Tibial nerve (tissue), 4 donors: ENCODE measurements at regions not wholly inside any gene's neighbourhood (a gene's known extent, or its start where the extent isn't known, plus 50 kb on each side); places are given as distances from the start of the nearest gene placed in this dataset.
"Not testable (repeated sequence)": the region's sequence is repeated elsewhere in the genome, so short reads cannot be mapped to it uniquely, and the experiment has no call there.

Experiments used
- DNase-seq, 2 donors: peaks; one replicate each; pipeline ENCODE4 v3.0.0-alpha.2; 2019; ENCODE audit warnings: low spot score in 2 of 2
- H3K27ac ChIP-seq, 4 donors: fragments of 200-600 bp; sonication (generic) in 3 of 4; one replicate each; pipeline ENCODE4 v1.5.1; 2017 to 2019; ENCODE audit warnings: mild to moderate bottlenecking in 1 of 4
- H3K27me3 ChIP-seq, 2 donors: fragments of 200-600 bp; sonication (generic) in 1 of 2; one replicate each; pipeline versions ENCODE4 v1.5.1 to v1.6.0; 2017 to 2019
- H3K36me3 ChIP-seq, 3 donors: fragments of 200-600 bp; sonication (generic); one replicate each; pipeline ENCODE4 v1.5.1; 2018 to 2019
- H3K4me1 ChIP-seq, 4 donors: fragments of 200-600 bp; sonication (generic) in 3 of 4; one replicate each; pipeline ENCODE4 v1.5.1; 2017 to 2019
- H3K4me3 ChIP-seq, 4 donors: fragments of 200-600 bp; sonication (generic) in 3 of 4; one replicate each; pipeline ENCODE4 v1.5.1; 2017 to 2019; ENCODE audit warnings: mild to moderate bottlenecking in 1 of 4, moderate library complexity in 1 of 4
- H3K9me3 ChIP-seq, 4 donors: fragments of 200-600 bp; sonication (generic) in 3 of 4; one replicate each; pipeline ENCODE4 v1.5.1; 2017 to 2019
- EP300 ChIP-seq, 2 donors: sonication (generic); formaldehyde crosslinking; IDR thresholded peaks; one replicate each; pipeline ENCODE4 v1.6.1; 2017; ENCODE audit warnings: antibody characterized with exemption in 2 of 2, mild to moderate bottlenecking in 1 of 2
- POLR2A ChIP-seq, 2 donors: fragments of 450-650 bp; IDR thresholded peaks; one replicate each; pipeline ENCODE4 v1.6.1; 2017; ENCODE audit warnings: antibody characterized with exemption in 2 of 2, mild to moderate bottlenecking in 2 of 2, moderate library complexity in 2 of 2
- WGBS, 2 donors: methylation state at CpG; one replicate each; pipeline ENCODE4 v1.1.5; 2018; 5-methylcytosine and 5-hydroxymethylcytosine counted together
- TF ChIP-seq, protein P1 (sequence below), 5 experiments: fragments of 200-600 bp in 3 of 5; fragments of 450-650 bp in 2 of 5; sonication (generic) in 3 of 5; IDR thresholded peaks; one replicate each; pipeline ENCODE4 v1.5.1; 2016 to 2019; ENCODE audit warnings: antibody characterized with exemption in 5 of 5, mild to moderate bottlenecking in 3 of 5, moderate library complexity in 2 of 5

DNA sequence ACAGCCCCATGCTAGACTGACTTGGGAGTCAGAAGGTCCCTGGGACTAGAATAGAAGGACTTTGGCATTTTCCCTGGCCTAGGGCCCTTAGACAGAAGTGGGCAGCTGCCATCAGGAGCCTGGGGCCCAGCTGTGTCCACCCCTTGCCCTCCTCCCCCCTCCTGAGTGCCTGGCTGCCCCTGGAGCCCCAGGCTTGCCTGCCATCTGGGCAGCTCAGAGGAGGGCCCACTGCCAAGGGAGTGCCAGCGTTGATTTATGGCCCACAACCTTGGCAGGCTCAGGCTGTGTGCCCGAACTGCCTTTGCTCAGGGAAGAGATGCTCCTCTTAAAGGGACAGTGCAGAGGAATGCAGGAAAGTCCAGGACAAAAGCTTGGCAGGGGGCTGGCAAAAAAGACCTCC lies 439.1 kb downstream of the SPATA31A7 start:
- H3K27ac ChIP-seq, H3K27me3 ChIP-seq, DNase-seq, H3K9me3 ChIP-seq, H3K36me3 ChIP-seq, H3K4me1 ChIP-seq, H3K4me3 ChIP-seq: not testable (repeated sequence)
- WGBS, 2 donors, result no CpG with 5 or more reads among the region's 2 CpGs

DNA sequence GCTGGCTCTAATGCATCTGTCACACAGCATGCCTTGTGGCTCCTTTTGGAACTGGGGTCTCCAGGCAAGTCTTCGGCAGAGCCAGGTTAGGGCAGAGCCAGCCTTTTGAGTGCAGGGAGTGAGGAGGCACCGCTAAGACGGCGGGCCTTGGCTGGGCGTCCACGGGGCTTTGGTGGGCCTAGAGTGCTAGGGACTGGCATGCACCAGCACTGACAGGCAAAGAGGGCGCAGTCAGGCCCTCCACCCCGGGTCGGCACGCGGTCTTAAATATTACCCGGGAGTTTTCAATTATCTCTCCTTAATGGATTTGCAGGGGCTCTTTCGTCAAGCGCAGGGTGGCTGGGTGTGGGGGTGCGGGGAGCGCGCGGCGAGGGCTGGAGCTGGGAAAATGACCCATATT lies 444.4 kb downstream of the SPATA31A7 start:
- TF ChIP-seq EP300 (IDR thresholded peaks at IDR 0.05) (no peak), POLR2A (IDR thresholded peaks at IDR 0.05) (no peak)
- TF ChIP-seq, protein P1, sequence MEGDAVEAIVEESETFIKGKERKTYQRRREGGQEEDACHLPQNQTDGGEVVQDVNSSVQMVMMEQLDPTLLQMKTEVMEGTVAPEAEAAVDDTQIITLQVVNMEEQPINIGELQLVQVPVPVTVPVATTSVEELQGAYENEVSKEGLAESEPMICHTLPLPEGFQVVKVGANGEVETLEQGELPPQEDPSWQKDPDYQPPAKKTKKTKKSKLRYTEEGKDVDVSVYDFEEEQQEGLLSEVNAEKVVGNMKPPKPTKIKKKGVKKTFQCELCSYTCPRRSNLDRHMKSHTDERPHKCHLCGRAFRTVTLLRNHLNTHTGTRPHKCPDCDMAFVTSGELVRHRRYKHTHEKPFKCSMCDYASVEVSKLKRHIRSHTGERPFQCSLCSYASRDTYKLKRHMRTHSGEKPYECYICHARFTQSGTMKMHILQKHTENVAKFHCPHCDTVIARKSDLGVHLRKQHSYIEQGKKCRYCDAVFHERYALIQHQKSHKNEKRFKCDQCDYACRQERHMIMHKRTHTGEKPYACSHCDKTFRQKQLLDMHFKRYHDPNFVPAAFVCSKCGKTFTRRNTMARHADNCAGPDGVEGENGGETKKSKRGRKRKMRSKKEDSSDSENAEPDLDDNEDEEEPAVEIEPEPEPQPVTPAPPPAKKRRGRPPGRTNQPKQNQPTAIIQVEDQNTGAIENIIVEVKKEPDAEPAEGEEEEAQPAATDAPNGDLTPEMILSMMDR (IDR thresholded peaks at IDR 0.05), result no peak
- DNase-seq, result no peak

DNA sequence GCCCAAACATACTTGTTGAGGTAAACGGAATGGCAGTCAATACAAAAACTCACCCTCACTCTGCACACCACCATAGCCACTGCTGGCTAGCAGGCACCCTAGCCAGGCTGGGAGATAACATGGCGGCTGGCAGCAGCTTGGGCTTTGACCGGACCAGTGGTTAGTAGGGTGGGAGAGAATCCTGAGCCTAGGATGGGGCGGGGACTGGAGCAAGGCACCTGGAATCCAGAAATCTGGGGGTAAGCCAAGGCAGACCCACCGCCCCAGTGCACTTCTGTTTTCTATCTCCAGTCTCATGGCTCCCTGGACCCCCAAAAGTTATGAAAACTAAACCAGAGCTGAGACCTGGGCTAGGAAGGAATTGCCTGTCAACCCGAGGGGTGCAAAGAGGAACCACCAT lies 474.4 kb downstream of the SPATA31A7 start:
- WGBS, 2 donors, result 60 to 81% methylated on average over 3 to 5 of the region's 6 CpGs
- H3K4me3 ChIP-seq, H3K36me3 ChIP-seq, H3K27ac ChIP-seq, DNase-seq, H3K4me1 ChIP-seq, H3K27me3 ChIP-seq: not testable (repeated sequence)
- H3K9me3 ChIP-seq, result peaks cover 0 to 24% (median 0%) of the 10 kb centered on the region in 4 donors

More for the DNA sequence above, 444.4 kb downstream of the SPATA31A7 start:
- Histone ChIP-seq H3K9me3 (no peaks in the 10 kb centered on the region), H3K4me1 (no peaks in the 10 kb centered on the region), H3K4me3 (no peak overlapping the region), H3K27ac (no peak overlapping the region), H3K27me3 (no peaks in the 10 kb centered on the region), H3K36me3 (no peaks in the 10 kb centered on the region)
- WGBS, 2 donors, result 89% methylated on average over 19 of the region's 19 CpGs; no CpG with 5 or more reads in 1 of the 2 donors

DNA sequence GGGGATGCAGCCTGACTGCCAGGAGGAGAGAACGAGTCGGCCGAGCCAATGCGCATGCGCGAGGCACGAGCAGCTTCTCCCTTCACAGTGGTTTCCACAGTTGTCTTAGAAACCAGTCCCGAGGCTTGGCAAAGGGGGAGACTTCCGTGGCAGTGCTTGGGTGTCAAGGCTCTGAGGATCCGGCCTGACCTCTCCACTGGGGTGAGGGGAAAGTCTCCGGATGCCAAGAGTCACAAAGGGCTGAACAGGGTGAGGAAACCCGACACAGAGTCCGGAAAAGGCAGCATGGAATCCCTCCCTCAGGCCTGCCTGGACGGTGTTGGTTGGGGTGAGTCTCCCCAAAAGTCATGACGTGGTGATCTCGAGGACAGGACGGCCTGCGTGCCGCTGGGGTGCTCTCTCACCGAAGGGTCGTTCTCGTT lies 475.5 kb downstream of the SPATA31A7 start:
- TF ChIP-seq EP300 (IDR thresholded peaks at IDR 0.05) (no peak), POLR2A (IDR thresholded peaks at IDR 0.05) (no peak)
- TF ChIP-seq, protein P1 (IDR thresholded peaks at IDR 0.05), result no peak
- no peaks in the 10 kb centered on the region for H3K36me3 ChIP-seq
- 77 to 82% methylated on average over 22 of the region's 22 CpGs for WGBS, 2 donors
- no peak overlapping the region for H3K4me3 ChIP-seq
- no peaks in the 10 kb centered on the region for H3K4me1 ChIP-seq
- H3K9me3 ChIP-seq, result peaks cover 0 to 35% (median 0%) of the 10 kb centered on the region in 4 donors
- DNase-seq, result no peak
- no peak overlapping the region for H3K27ac ChIP-seq
- H3K27me3 ChIP-seq, result no peaks in the 10 kb centered on the region

DNA sequence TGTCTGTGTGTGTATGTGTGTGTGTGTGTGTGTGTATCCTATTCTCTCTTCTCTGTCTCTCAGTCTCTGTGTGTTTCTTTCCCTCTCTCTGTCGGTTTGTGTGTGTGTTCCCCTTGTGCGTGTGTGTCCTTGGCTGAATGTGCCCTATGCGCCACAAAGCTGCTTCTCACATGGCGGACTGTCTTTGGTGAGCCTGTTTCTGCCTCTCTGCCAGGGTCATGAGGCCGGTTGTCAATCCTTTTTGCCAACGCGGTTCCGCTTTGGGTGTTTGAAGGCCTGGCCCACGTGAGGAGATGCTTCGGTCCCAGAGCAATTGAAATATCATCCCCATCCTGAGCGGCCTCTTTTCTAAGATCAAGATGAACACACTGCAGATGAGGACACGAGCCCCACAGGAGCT lies 476.0 kb downstream of the SPATA31A7 start:
- Histone ChIP-seq H3K27ac (no peak overlapping the region), H3K4me3 (no peak overlapping the region), H3K27me3 (no peaks in the 10 kb centered on the region), H3K9me3 (peaks cover 0 to 38% (median 0%) of the 10 kb centered on the region in 4 donors), H3K36me3 (no peaks in the 10 kb centered on the region), H3K4me1 (no peaks in the 10 kb centered on the region)
- TF ChIP-seq, protein P1 (IDR thresholded peaks at IDR 0.05), result no peak
- TF ChIP-seq EP300 (IDR thresholded peaks at IDR 0.05) (no peak), POLR2A (IDR thresholded peaks at IDR 0.05) (no peak)
- WGBS, 2 donors, result 72 to 78% methylated on average over 12 of the region's 12 CpGs
- no peak for DNase-seq

DNA sequence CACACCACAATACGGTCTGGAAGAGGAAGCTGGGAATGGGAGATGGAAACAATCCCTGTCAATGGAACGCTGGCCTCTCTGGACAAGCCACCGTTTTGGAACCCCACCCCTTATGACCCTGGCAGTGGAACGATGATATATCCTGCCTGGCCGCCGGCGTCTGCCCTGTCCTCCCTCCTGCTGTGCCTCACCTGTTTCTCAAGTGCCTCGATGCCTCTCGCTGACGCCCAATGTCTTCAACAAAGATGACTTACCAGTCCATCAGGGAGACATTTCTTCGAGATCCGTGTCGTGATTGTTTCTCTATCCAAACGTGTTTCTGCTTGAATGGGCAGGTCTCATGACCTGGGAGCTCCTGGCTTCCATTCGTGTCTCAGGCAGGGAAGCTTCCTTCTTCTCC lies 476.5 kb downstream of the SPATA31A7 start:
- H3K27ac ChIP-seq, result no peak overlapping the region
- no peaks in the 10 kb centered on the region for H3K4me1 ChIP-seq
- no peaks in the 10 kb centered on the region for H3K36me3 ChIP-seq
- no peak for DNase-seq
- no peaks in the 10 kb centered on the region for H3K27me3 ChIP-seq
- TF ChIP-seq POLR2A (IDR thresholded peaks at IDR 0.05), result no peak
- TF ChIP-seq, protein P1 (IDR thresholded peaks at IDR 0.05), result no peak
- TF ChIP-seq EP300 (IDR thresholded peaks at IDR 0.05), result no peak
- 80 to 83% methylated on average over 15 of the region's 15 CpGs for WGBS, 2 donors
- H3K4me3 ChIP-seq, result no peak overlapping the region
- H3K9me3 ChIP-seq, result peaks cover 0 to 41% (median 0%) of the 10 kb centered on the region in 4 donors
